ENCODE measurements at regions not wholly inside any gene's neighbourhood (a gene's known extent, or its start where the extent isn't known, plus 50 kb on each side); places are given as distances from the start of the nearest gene placed in this dataset.
"Not testable (repeated sequence)": the region's sequence is repeated elsewhere in the genome, so short reads cannot be mapped to it uniquely, and the experiment has no call there.

DNA sequence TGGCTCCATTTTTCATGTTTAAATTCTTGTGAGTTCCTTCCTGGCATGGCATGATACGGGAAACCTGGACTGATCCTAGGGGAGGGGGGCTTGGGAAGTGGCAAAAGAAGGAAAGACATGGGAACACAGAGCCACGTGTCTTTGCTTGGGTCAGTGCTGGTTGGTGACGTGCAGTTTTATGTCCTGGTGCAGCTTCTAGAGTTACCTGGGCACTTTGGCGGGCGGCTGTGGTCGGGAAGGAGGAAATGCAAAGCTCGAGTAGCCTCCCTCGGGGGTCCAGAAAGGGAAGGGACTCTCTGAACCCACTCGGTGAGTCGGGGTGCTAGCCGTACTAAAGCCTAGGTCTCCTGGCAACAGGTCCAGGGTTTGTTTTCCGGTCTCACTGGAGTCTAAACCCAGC lies 94.6 kb downstream of the APOB start:
- no peak for DNase-seq

- DNase-seq: no peak
Observed at GRCh38 chr2:20946468-20946867, 97.4 kb downstream of the APOB start.

DNA sequence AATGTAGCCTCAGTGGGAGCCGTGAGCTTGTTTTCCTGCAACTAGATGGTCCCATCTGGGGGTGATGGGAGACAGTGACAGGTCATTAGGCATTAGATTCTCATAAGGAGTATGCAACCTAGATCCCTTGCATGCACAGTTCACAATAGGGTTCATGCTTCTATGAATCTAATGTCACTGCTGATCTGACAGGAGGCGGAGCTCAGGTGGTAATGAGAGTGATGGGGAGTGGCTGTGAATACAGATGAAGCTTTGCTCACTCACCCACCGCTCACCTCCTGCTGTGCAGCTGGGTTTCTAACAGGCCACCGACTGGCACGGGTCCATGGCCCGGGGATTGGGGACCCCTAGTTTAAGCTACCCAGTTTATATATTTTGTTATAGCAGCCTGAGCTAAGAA lies 100.2 kb downstream of the APOB start:
- DNase-seq: not testable (repeated sequence)

- DNase-seq: no peak
Observed at GRCh38 chr2:20942646-20943125, 101.2 kb downstream of the APOB start.

- DNase-seq: no peak
Observed at GRCh38 chr2:20940856-20941255, 103.0 kb downstream of the APOB start.

DNA sequence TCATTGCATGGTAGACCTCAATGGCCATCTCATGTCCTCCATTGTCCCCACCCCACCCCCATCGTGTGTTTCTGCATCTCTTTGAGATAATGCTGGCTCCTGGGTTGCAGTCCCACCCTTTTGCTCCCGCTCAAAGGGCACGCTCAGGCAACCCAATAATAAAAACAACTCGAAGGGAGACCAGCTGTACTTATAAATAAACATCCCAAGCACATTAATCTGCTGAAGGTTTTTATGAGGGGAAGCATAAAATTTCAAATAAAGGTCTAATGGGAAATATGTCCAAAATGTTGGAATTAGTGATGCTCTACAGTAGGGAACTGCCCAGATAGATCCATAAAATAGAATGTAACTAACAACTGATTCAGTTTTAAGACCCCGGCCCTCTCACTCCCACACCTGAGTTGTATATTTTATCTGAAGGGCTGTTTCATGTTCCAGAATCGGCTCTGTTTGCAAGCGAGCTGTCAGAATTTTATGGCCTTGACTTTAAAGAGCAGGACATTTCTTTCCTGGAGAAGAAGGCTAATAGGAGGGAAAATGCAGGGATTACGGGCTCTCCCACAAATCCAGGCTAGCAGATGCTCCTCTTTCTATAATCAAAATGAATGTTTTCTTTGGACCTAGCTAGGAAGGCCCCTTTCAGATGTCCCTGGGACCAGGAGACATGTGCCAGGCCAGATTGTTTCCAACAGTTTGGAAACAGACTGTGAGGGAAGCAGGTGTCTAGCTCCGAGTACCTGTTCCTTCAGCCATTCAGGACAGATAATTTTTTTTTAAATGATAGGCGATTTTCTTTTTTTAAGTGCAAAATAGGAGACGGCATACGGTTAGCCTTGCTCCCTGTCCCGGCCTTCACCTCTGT lies 103.7 kb downstream of the APOB start:
- no peak for DNase-seq

DNA sequence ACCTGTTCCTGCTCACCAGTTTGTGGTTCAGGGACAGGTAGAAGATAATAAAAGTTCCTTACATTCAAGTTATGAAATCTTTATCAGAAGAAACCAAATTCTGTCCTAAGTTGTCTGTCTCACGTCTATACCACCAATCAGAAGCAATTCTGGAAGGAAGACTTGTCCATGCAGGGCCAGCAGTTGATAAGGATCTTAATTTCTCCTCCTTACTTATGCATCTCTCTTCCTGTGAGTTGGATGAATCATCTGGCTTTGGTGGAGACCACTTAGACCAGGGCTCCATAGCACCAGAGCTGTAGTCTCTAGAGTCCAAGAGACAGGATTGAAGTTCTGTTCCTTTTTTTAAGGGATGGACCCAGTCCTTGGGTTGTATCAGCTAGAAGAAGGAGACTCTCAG lies 106.5 kb downstream of the APOB start:
- no peak for DNase-seq

GRCh38 chr2:20935168-20935775 lies 108.6 kb downstream of the APOB start:
- no peak for DNase-seq

GRCh38 chr2:20934236-20934635 lies 109.6 kb downstream of the APOB start:
- DNase-seq: no peak

GRCh38 chr2:20933714-20934113 lies 110.2 kb downstream of the APOB start:
- DNase-seq: no peak

GRCh38 chr2:20931346-20931745 lies 108.4 kb upstream of the LDAH start:
- no peak for DNase-seq

DNA sequence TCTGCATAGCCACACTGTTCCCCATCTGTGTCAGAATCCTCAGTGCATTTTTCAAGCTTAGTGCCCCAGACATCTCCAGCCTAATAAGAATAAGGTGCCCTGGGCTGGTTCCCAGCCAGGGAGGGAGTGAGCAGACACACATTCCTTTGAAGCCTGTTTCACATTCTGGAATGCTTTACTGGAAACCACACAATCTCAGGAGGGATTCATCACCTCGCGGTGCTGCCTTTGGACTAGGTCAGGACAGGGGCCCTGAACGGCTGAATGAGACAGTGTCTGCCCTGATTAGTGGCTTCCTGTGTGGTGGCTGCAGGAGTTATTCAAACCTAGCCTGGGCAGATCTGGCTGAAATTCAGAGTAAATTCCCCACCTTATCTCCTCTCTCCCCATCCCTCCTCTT lies 108.0 kb upstream of the LDAH start:
- DNase-seq: no peak

DNA sequence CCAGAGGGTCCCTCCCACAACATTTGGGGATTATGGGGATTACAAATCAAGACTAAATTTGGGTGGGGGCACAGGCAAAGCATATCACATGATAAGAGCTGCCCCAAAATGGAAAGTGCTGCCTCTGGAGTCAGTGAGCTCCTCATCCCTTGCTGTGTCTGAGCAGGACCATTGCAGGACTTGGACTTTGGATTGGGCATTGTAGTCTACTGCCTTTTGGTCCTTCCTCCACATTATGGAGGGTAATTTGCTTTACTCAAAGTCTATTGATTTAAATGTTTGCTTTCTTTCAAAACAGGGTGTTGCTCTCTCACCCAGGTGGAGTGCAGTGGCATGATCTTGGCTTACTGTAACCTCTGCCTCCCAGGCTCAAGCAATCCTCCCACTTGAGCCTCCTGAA lies 106.8 kb upstream of the LDAH start:
- DNase-seq: no peak

DNA sequence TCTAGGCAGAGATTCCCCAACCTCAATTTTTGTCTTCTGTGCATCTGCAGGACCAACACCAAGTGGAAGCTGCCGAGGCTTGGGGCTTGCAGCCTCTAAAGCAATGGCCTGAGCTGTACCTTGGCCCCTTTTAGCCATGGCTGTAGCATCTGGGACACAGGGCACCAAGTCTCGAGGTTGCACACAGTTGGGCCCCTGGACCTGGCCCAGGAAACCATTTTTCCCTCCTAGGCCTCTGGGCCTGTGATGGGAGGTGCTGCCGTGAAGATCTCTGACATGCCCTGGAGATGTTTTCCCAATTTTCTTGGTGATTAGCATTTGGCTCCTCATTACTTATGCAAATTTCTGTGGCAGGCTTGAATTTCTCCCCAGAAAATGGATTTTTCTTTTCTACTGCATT lies 105.7 kb upstream of the LDAH start:
- no peak for DNase-seq

DNA sequence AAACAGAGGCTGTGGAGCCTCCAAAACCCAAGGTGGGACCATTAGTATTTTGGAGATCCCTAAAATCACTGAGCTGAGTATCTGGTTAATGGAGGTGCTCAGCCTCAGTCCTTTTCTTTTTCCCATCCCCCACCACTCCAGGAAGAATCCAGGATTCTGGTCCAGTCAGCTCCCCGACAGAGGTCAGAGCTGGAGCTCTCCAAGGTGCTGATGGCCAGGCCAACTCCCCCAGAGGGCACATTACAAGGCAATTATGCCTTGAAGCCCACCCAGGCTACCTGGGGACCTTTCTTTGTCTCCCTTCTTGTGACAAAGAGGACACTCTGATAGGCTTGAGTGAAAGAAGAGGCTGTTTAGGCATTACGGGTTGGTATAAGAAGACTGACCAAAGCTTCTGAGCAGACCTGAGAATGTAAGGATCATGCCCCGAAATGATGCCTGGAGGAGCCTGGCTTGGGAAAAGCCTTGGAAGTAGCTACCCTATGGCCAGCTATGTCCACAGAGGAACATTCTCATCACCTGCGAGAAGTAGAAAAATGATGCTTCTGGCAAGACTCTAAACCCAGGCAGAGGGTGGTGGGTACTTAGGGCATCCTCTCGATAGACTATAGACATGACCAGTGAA lies 102.5 kb upstream of the LDAH start:
- DNase-seq: peak; percentile 18

- DNase-seq: no peak
Observed at GRCh38 chr2:20919297-20919800, 96.4 kb upstream of the LDAH start.

DNA sequence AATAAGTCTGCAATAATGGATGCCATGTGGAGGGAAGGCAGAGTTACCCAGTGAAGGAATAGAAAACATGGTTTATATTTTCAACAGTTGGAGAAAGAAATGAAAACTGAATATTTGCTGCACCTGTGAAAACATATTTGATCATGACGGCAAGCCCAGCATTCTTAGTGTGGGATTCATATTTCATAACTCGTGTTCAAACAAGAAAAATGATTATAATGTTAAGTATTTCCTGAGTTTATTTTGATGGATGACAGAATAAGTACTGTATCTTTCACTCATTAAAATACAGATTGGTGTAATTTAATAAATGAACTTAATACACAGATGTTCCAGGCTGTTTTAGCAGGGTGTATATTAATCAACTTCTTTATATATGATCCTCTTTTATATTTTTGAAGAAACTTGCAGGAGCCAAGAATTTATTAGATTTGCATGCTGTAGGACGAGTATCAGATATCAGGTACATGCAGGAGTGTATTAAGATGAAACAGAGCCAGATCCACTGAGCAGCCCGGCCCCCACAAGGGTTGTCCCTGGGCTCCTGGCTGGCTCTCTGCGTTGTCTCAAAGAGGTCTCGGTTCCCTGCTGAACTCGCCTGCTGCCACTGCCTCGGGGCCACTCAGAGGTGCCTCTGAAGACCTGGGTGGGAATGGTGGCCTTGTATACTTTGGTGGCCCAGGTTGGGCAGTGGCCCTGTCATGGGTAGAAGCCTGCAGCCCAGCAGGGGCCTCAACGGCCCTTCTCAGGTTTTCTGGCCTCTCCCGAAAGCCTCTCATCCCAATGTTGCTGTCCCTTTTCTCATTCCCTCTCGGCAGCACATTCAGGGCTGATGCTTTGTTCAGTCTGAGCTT lies 95.0 kb upstream of the LDAH start:
- DNase-seq: no peak

- no peak for DNase-seq
Observed at GRCh38 chr2:20917287-20917660, 94.4 kb upstream of the LDAH start.

DNA sequence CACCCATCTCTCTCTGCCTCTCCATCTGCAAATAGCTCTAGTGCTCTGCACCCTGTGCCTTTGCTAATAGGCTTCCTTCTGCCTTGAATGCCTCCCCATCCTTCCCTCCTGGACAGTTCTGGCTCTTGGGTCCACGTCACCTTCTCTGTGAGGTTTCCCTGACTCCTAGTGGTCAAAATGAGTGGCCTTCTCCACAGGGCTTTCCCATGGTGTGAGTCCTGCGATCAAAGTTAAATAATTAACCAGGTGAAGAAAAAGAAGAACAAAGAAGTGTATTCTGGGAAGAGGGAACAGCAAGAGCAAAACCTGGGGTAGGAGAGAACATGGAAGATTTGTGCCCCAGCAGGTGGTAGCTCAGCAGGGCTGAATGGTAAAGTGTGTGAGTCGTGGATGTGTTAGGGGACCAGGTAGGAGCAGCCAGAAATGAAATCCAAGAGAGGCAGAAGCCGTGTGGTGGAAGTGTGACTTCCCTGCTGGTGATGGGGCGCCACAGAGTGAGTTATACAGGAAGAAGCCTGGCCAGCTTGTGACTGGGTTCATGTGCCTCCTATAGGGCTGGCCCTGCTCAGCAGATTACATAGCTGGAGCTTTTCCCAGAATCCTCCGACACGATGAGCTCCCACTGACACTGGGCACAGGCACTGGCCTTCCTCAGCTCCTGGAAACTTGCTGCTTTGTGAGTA lies 93.8 kb upstream of the LDAH start:
- DNase-seq: no peak

DNA sequence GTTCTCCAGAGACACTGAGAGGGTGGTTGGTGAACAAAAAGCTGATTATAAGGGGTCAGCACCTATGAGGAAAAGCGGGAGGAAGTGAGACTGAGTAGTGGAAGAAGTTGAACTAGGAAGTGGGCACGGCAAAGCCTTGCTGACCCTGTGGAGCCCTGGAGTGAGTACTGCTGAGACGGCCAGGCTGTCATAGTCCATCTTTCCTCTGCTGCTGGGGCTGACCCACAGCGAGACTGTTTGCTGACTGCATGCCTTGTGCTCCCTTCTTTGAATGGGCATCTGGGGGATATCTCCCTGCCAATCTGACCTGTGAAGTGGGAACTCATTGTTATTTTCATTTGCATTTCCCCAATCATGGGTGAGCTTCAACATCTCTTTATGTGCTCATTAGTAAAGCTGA lies 92.4 kb upstream of the LDAH start:
- no peak for DNase-seq

- no peak for DNase-seq
Observed at GRCh38 chr2:20914771-20915170, 91.9 kb upstream of the LDAH start.

GRCh38 chr2:20914087-20914486 lies 91.2 kb upstream of the LDAH start:
- no peak for DNase-seq

Data from OCI-M1 (cell line).